HepG2 (cell line): ENCODE measurements at regions not wholly inside any gene's neighbourhood (a gene's known extent, or its start where the extent isn't known, plus 50 kb on each side); places are given as distances from the start of the nearest gene placed in this dataset.
A peak's percentile ranks its signal among the peaks of the same experiment; 100 is the strongest.

Source experiments
- ATAC-seq: fragments of 200-7000 bp; cut with Tn5 transposase; 3 replicates; pipeline ENCODE4 v1.9.1; 2020; ENCODE audit warnings: mild to moderate bottlenecking, moderate library complexity
- BruUV-seq: library from RNA; stranded (reverse); fragments of 400-500 nt; replicated peaks from 2 replicates; lab custom pipeline; 2021; lab: Mats Ljungman, UMichigan
- CTCF ChIA-PET: fragments of 300-600 bp; formaldehyde crosslinking; extraction: SDS; loops from one replicate; lab custom pipeline; 2021; ENCODE audit warnings: low total read pairs, inconsistent platforms, low intra/inter-chr PET ratio; lab: Yijun Ruan, JAX
- POLR2A ChIA-PET: fragments of 350-600 bp; sonication (Branson Sonifier 250); formaldehyde crosslinking; loops from one replicate; lab custom pipeline; 2020; ENCODE audit warnings: antibody characterized with exemption, inconsistent platforms; lab: Yijun Ruan, JAX
- DNase-seq: peaks from one replicate; pipeline ENCODE4 v3.0.0-alpha.2; 2015; ENCODE audit warnings: low spot score
- FAIRE-seq: peaks from 3 replicates; lab custom pipeline; 2011; peaks lifted over from hg19 to GRCh38; lab: Jason Lieb, UNC
- H2AFZ ChIP-seq: one replicate; pipeline ENCODE4 v1.6.1; 2011; ENCODE audit warnings: low read length, inconsistent platforms
- H3K27ac ChIP-seq: fragments of 300-600 bp; 3 replicates; pipeline ENCODE4 v1.8.0; 2011; ENCODE audit warnings: mixed run types, mild to moderate bottlenecking, mixed read lengths, low read length, inconsistent platforms; ENCODE audit not compliant: insufficient read depth; ENCODE audit errors: extremely low read length
- H3K27me3 ChIP-seq, 2 experiments: fragments of 200-600 bp in 1 of 2; 2 replicates in 1 of 2; 3 replicates in 1 of 2; pipeline versions ENCODE4 v1.6.0 to v1.8.0; 2011; ENCODE audit warnings: low read length in 2 of 2, mild to moderate bottlenecking in 2 of 2, moderate library complexity in 2 of 2, inconsistent platforms in 1 of 2; ENCODE audit not compliant: insufficient read depth in 2 of 2, control insufficient read depth in 1 of 2
- H3K36me3 ChIP-seq, 2 experiments: fragments of 200-600 bp in 1 of 2; replicated peaks in 1 of 2; 2 replicates in 1 of 2; 3 replicates in 1 of 2; pipeline versions ENCODE4 v1.5.1 to v1.8.0; 2011; ENCODE audit warnings: low read length in 2 of 2, inconsistent platforms in 1 of 2; ENCODE audit not compliant: insufficient read depth in 2 of 2, control insufficient read depth in 1 of 2
- H3K4me1 ChIP-seq: 2 replicates; pipeline ENCODE4 v1.5.1; 2012; ENCODE audit warnings: low read length, inconsistent platforms; ENCODE audit not compliant: insufficient read depth
- H3K4me2 ChIP-seq: 2 replicates; pipeline ENCODE4 v1.6.0; 2011; ENCODE audit warnings: low read depth, low read length, inconsistent platforms
- H3K4me3 ChIP-seq, 3 experiments: fragments of 200-600 bp in 1 of 3; sonication (generic), shearing (Covaris generic) in 1 of 3; replicated peaks in 1 of 3; 2 replicates each; pipeline ENCODE4 v1.5.1; 2011 to 2016; ENCODE audit warnings: low read length in 3 of 3, inconsistent platforms in 2 of 3, low read depth in 2 of 3, mild to moderate bottlenecking in 2 of 3, control low read depth in 1 of 3, mixed read lengths in 1 of 3; ENCODE audit not compliant: insufficient read depth in 1 of 3
- H3K79me2 ChIP-seq: one replicate; pipeline ENCODE4 v1.6.1; 2011; ENCODE audit warnings: low read length, inconsistent platforms; ENCODE audit not compliant: insufficient read depth
- H3K9ac ChIP-seq: 2 replicates; pipeline ENCODE4 v1.6.0; 2011; ENCODE audit warnings: mild to moderate bottlenecking, low read depth, low read length, inconsistent platforms; ENCODE audit not compliant: insufficient read depth
- H3K9me3 ChIP-seq: 2 replicates; pipeline ENCODE4 v1.5.1; 2012; ENCODE audit warnings: mild to moderate bottlenecking, low read length
- H4K20me1 ChIP-seq: 2 replicates; pipeline ENCODE4 v1.6.0; 2011; ENCODE audit warnings: inconsistent platforms, mild to moderate bottlenecking, low read length, moderate library complexity; ENCODE audit not compliant: insufficient read depth
- CEBPB ChIP-seq: IDR thresholded peaks from 2 replicates; pipeline ENCODE4 v1.6.1; 2011; ENCODE audit warnings: low read depth, low read length, improper control_type of control experiment, borderline replicate concordance
- CEBPG ChIP-seq: IDR thresholded peaks from 2 replicates; pipeline ENCODE4 v1.6.1; 2016
- ETV5 ChIP-seq: IDR thresholded peaks from 2 replicates; pipeline ENCODE4 v1.6.1; 2018; ENCODE audit warnings: missing biosample characterization, missing genetic modification reagents, inconsistent platforms, borderline replicate concordance
- FOSL2 ChIP-seq: sonication (generic); formaldehyde crosslinking; IDR thresholded peaks from 2 replicates; pipeline ENCODE4 v1.4.0; 2020; ENCODE audit warnings: missing genetic modification reagents
- GABPA ChIP-seq, 2 experiments: IDR thresholded peaks; 2 replicates each; pipeline ENCODE4 v1.6.1; 2011 to 2016; ENCODE audit warnings: low read depth in 2 of 2, low read length in 1 of 2, missing biosample characterization in 1 of 2, missing genetic modification characterization in 1 of 2
- GABPB1 ChIP-seq: IDR thresholded peaks from 2 replicates; pipeline ENCODE4 v1.6.1; 2016; ENCODE audit warnings: mild to moderate bottlenecking, missing genetic modification reagents, moderate library complexity, missing compliant biosample characterization
- GZF1 ChIP-seq: sonication (generic); formaldehyde crosslinking; IDR thresholded peaks from 2 replicates; pipeline ENCODE4 v1.5.1; 2020; ENCODE audit warnings: mild to moderate bottlenecking, missing genetic modification reagents
- PLSCR1 ChIP-seq: sonication (generic); formaldehyde crosslinking; IDR thresholded peaks from 2 replicates; pipeline ENCODE4 v1.5.0; 2020; ENCODE audit warnings: missing genetic modification reagents, mild to moderate bottlenecking, borderline replicate concordance
- ZBTB42 ChIP-seq: sonication (generic); formaldehyde crosslinking; IDR thresholded peaks from 2 replicates; pipeline ENCODE4 v1.5.0; 2020; ENCODE audit warnings: mild to moderate bottlenecking, missing genetic modification reagents
- ZNF468 ChIP-seq: sonication (generic); formaldehyde crosslinking; IDR thresholded peaks from 2 replicates; pipeline ENCODE4 v1.8.0; 2022; ENCODE audit warnings: mild to moderate bottlenecking, moderate library complexity, missing genetic modification reagents
- WGBS: methylation state at CpG from one replicate; pipeline ENCODE4 v1.1.6; 2017; ENCODE audit warnings: low lambda C conversion rate; 5-methylcytosine and 5-hydroxymethylcytosine counted together
- in situ Hi-C: cut with HindIII; loops from 2 replicates; pipeline ENCODE4 v1.10.0; 2017; ENCODE audit warnings: low pct_unique_long_range_greater_than_20kb; ENCODE audit not compliant: extremely low pct_ligation_motif_present
- intact Hi-C: fragments of 100-400 bp; cut with micrococcal nuclease; formaldehyde crosslinking; loops from one replicate; pipeline ENCODE4 v1.10.0; 2022; ENCODE audit not compliant: unreplicated experiment

- no peak overlapping the region for H3K4me2 ChIP-seq
- peak; percentile 84 for TF ChIP-seq FOSL2
- TF ChIP-seq CEBPB, result peak; percentile 42; the same call in 1 of the 2 replicates
- TF ChIP-seq ZNF468 (CRISPR knock-in tag), result no peak
- TF ChIP-seq ETV5 (CRISPR knock-in tag), result peak; percentile 28; the same call in 1 of the 2 replicates
- no peak for TF ChIP-seq ZBTB42 (CRISPR knock-in tag)
- TF ChIP-seq GABPB1, result peak; percentile 26; the same call in 1 of the 2 replicates
- no peak for TF ChIP-seq GZF1 (CRISPR knock-in tag)
- no peak for TF ChIP-seq PLSCR1
- TF ChIP-seq GABPA (IDR thresholded peaks at IDR 0.05; ENCODE audit: low read depth, low read length), result no peak
- peak; percentile 37; the same call in 1 of the 2 replicates for TF ChIP-seq GABPA (CRISPR knock-in tag; IDR thresholded peaks at IDR 0.05; ENCODE audit: low read depth)
- peak; percentile 31; the same call in 1 of the 2 replicates for TF ChIP-seq CEBPG
- no peaks in the 10 kb centered on the region for H4K20me1 ChIP-seq
- no peak overlapping the region for H3K4me3 ChIP-seq
- FAIRE-seq, result no peak
- no peaks in the 10 kb centered on the region for H3K9me3 ChIP-seq
- BruUV-seq, result no TSS peak
- no peaks in the 10 kb centered on the region for H3K79me2 ChIP-seq
- H3K36me3 ChIP-seq, result no peaks in the 10 kb centered on the region
- ChIA-PET CTCF (no interaction called here), POLR2A (no interaction called here)
- no peak overlapping the region for H3K9ac ChIP-seq
- peak; percentile 72 for ATAC-seq
- H2AFZ ChIP-seq, result no peak overlapping the region
- no peaks in the 10 kb centered on the region for H3K27me3 ChIP-seq
- in situ Hi-C loops, result no loop called here
- DNase-seq, result peak; percentile 16
- intact Hi-C loops, result no loop called here
- H3K4me1 ChIP-seq, result peaks cover 11% of the 10 kb centered on the region; the same call in 1 of the 2 replicates
- H3K27ac ChIP-seq, result no peak overlapping the region
- 9% methylated on average over 5 of the region's 5 CpGs for WGBS
These were observed 146.2 kb upstream of the RASA1 start for GRCh38 chr5:87121304-87122150.
